Kidney tubule cell (primary cell): ENCODE measurements at regions not wholly inside any gene's neighbourhood (a gene's known extent, or its start where the extent isn't known, plus 50 kb on each side); places are given as distances from the start of the nearest gene placed in this dataset.

ENCODE experiments used
- DNase-seq: peaks from one replicate; pipeline ENCODE4 v3.0.0-alpha.2; 2018; ENCODE audit warnings: low spot score

GRCh38 chr5:117893211-117893610 lies 1095.1 kb downstream of the DTWD2 start:
- DNase-seq: no peak

- no peak for DNase-seq
These were observed 1096.0 kb downstream of the DTWD2 start for GRCh38 chr5:117892360-117892759.

GRCh38 chr5:117889596-117889995 lies 1098.8 kb downstream of the DTWD2 start:
- DNase-seq: peak; percentile 13

- no peak for DNase-seq
These were observed 1099.7 kb downstream of the DTWD2 start for GRCh38 chr5:117888688-117889087.

- DNase-seq: no peak
These were observed 1106.7 kb downstream of the DTWD2 start for GRCh38 chr5:117881426-117882230.

- no peak for DNase-seq
These were observed 1107.4 kb downstream of the DTWD2 start for GRCh38 chr5:117880932-117881331.

GRCh38 chr5:117877731-117878130 lies 1110.6 kb downstream of the DTWD2 start:
- no peak for DNase-seq

- no peak for DNase-seq
These were observed 1115.5 kb downstream of the DTWD2 start for GRCh38 chr5:117872798-117873368.

- no peak for DNase-seq
These were observed 1118.8 kb downstream of the DTWD2 start for GRCh38 chr5:117869596-117869995.

- DNase-seq: no peak
These were observed 1124.6 kb downstream of the DTWD2 start for GRCh38 chr5:117863586-117864296.

GRCh38 chr5:117860550-117860949 lies 1127.8 kb downstream of the DTWD2 start:
- no peak for DNase-seq

GRCh38 chr5:117859176-117859575 lies 1129.2 kb downstream of the DTWD2 start:
- DNase-seq: no peak

GRCh38 chr5:117856713-117857112 lies 1131.6 kb downstream of the DTWD2 start:
- no peak for DNase-seq

- DNase-seq: no peak
These were observed 1150.6 kb downstream of the DTWD2 start for GRCh38 chr5:117837786-117838185.

- DNase-seq: no peak
These were observed 1154.7 kb downstream of the DTWD2 start for GRCh38 chr5:117833691-117834090.

- DNase-seq: no peak
These were observed 1158.7 kb downstream of the DTWD2 start for GRCh38 chr5:117829646-117830045.

GRCh38 chr5:117813850-117814249 lies 1174.5 kb downstream of the DTWD2 start:
- DNase-seq: no peak

GRCh38 chr5:117812861-117813260 lies 1175.5 kb downstream of the DTWD2 start:
- no peak for DNase-seq

GRCh38 chr5:117809251-117809650 lies 1179.1 kb downstream of the DTWD2 start:
- no peak for DNase-seq

GRCh38 chr5:117805058-117805457 lies 1183.3 kb downstream of the DTWD2 start:
- DNase-seq: no peak

- DNase-seq: no peak
These were observed 1184.8 kb downstream of the DTWD2 start for GRCh38 chr5:117803533-117803932.

GRCh38 chr5:117801583-117801982 lies 1186.8 kb downstream of the DTWD2 start:
- DNase-seq: no peak

- peak; percentile 15 for DNase-seq
These were observed 1188.1 kb downstream of the DTWD2 start for GRCh38 chr5:117800261-117800660.
